Trophoblast cell (in vitro differentiated cells and primary cell): ENCODE measurements at regions not wholly inside any gene's neighbourhood (a gene's known extent, or its start where the extent isn't known, plus 50 kb on each side); places are given as distances from the start of the nearest gene placed in this dataset.

Source experiments
- DNase-seq, 2 donors: peaks; one replicate each; pipeline ENCODE4 v3.0.0-alpha.2; 2016
- H2AFZ ChIP-seq: 2 replicates; pipeline ENCODE4 v1.6.1; 2013; ENCODE audit warnings: low read length, moderate library complexity, mild to moderate bottlenecking; ENCODE audit not compliant: insufficient read depth, poor library complexity
- H2AK5ac ChIP-seq: 2 replicates; pipeline ENCODE4 v1.6.1; 2013; ENCODE audit warnings: mild to moderate bottlenecking, low read length
- H2BK120ac ChIP-seq: 2 replicates; pipeline ENCODE4 v1.6.1; 2013; ENCODE audit warnings: low read length, mild to moderate bottlenecking, moderate library complexity; ENCODE audit not compliant: insufficient read depth, poor library complexity
- H2BK12ac ChIP-seq: 2 replicates; pipeline ENCODE4 v1.6.1; 2013; ENCODE audit warnings: mild to moderate bottlenecking, low read length, moderate library complexity
- H2BK5ac ChIP-seq: 2 replicates; pipeline ENCODE4 v1.6.1; 2013; ENCODE audit warnings: low read length, low read depth, moderate library complexity, mild to moderate bottlenecking; ENCODE audit not compliant: poor library complexity
- H3K14ac ChIP-seq: 2 replicates; pipeline ENCODE4 v1.6.1; 2013; ENCODE audit warnings: mild to moderate bottlenecking, low read length
- H3K18ac ChIP-seq: 2 replicates; pipeline ENCODE4 v1.6.1; 2013; ENCODE audit warnings: mild to moderate bottlenecking, low read length
- H3K23ac ChIP-seq: 2 replicates; pipeline ENCODE4 v1.6.1; 2013; ENCODE audit warnings: low read length
- H3K27ac ChIP-seq: 2 replicates; pipeline ENCODE4 v1.5.1; 2013; ENCODE audit warnings: low read depth, mild to moderate bottlenecking, inconsistent platforms, low read length, moderate library complexity
- H3K27me3 ChIP-seq: 2 replicates; pipeline ENCODE4 v1.6.1; 2013; ENCODE audit warnings: inconsistent platforms, mild to moderate bottlenecking, low read length, moderate library complexity; ENCODE audit not compliant: insufficient read depth
- H3K36me3 ChIP-seq, 2 experiments: 1 replicate in 1 of 2; 2 replicates in 1 of 2; pipeline ENCODE4 v1.6.1; 2013; ENCODE audit warnings: low read length in 2 of 2, mild to moderate bottlenecking in 2 of 2, moderate library complexity in 1 of 2; ENCODE audit not compliant: insufficient read depth in 2 of 2, control insufficient read depth in 1 of 2
- H3K4ac ChIP-seq: 2 replicates; pipeline ENCODE4 v1.6.1; 2013; ENCODE audit warnings: low read depth, mild to moderate bottlenecking, low read length, moderate library complexity
- H3K4me1 ChIP-seq, 2 experiments: 1 replicate in 1 of 2; 2 replicates in 1 of 2; pipeline ENCODE4 v1.6.1; 2013; ENCODE audit warnings: low read length in 2 of 2, mild to moderate bottlenecking in 2 of 2, moderate library complexity in 1 of 2; ENCODE audit not compliant: insufficient read depth in 2 of 2, control insufficient read depth in 1 of 2
- H3K4me2 ChIP-seq: 2 replicates; pipeline ENCODE4 v1.6.1; 2013; ENCODE audit warnings: inconsistent platforms, mild to moderate bottlenecking, low read length, moderate library complexity
- H3K4me3 ChIP-seq: 2 replicates; pipeline ENCODE4 v1.5.1; 2013; ENCODE audit warnings: mild to moderate bottlenecking, low read depth, low read length, inconsistent platforms
- H3K79me1 ChIP-seq: one replicate; pipeline ENCODE4 v1.6.1; 2013; ENCODE audit warnings: low read length
- H3K79me2 ChIP-seq: 2 replicates; pipeline ENCODE4 v1.6.1; 2013; ENCODE audit warnings: low read length, mild to moderate bottlenecking; ENCODE audit not compliant: control insufficient read depth, insufficient read depth, poor library complexity
- H3K9ac ChIP-seq: 2 replicates; pipeline ENCODE4 v1.6.1; 2013; ENCODE audit warnings: mild to moderate bottlenecking, low read length
- H3K9me3 ChIP-seq: 2 replicates; pipeline ENCODE4 v1.6.1; 2013; ENCODE audit warnings: low read depth, mild to moderate bottlenecking, control low read depth, inconsistent platforms, low read length; ENCODE audit not compliant: insufficient read depth
- H4K12ac ChIP-seq: 2 replicates; pipeline ENCODE4 v1.6.1; 2013; ENCODE audit warnings: low read depth, mild to moderate bottlenecking, low read length, moderate library complexity
- H4K8ac ChIP-seq: 2 replicates; pipeline ENCODE4 v1.6.1; 2013; ENCODE audit warnings: low read depth, mild to moderate bottlenecking, low read length, moderate library complexity
- H4K91ac ChIP-seq: one replicate; pipeline ENCODE4 v1.6.1; 2013; ENCODE audit warnings: low read depth, mild to moderate bottlenecking, low read length, moderate library complexity
- WGBS: extraction: QIAGEN DNeasy Blood & Tissue Kit; methylation state at CpG from one replicate; pipeline ENCODE4 v1.1.7; 2013; ENCODE audit warnings: missing lambda C conversion rate; ENCODE audit not compliant: insufficient read length, insufficient coverage; ENCODE audit errors: extremely low coverage; 5-methylcytosine and 5-hydroxymethylcytosine counted together

GRCh38 chr18:23341983-23342382 is 111.1 kb upstream of the RIOK3 start:
- no peaks in the 10 kb centered on the region for H3K79me1 ChIP-seq
- no peak overlapping the region for H3K4me3 ChIP-seq
- H3K27ac ChIP-seq: no peak overlapping the region
- no peak overlapping the region for H4K8ac ChIP-seq
- no peak overlapping the region for H2AFZ ChIP-seq
- H3K36me3 ChIP-seq: no peaks in the 10 kb centered on the region
- no peak overlapping the region for H3K4ac ChIP-seq
- H2BK12ac ChIP-seq: no peak overlapping the region
- H3K18ac ChIP-seq: no peak overlapping the region
- H3K23ac ChIP-seq: no peak overlapping the region
- H2AK5ac ChIP-seq: no peak overlapping the region
- no peaks in the 10 kb centered on the region for H3K79me2 ChIP-seq
- H3K27me3 ChIP-seq: no peaks in the 10 kb centered on the region
- no peak overlapping the region for H2BK5ac ChIP-seq
- no peak overlapping the region for H3K14ac ChIP-seq
- H4K91ac ChIP-seq: no peak overlapping the region
- no peak overlapping the region for H2BK120ac ChIP-seq
- no peak overlapping the region for H3K9ac ChIP-seq
- H3K4me2 ChIP-seq: no peak overlapping the region
- no peak for DNase-seq
- no peaks in the 10 kb centered on the region for H3K4me1 ChIP-seq
- no peak overlapping the region for H4K12ac ChIP-seq
- H3K9me3 ChIP-seq: no peaks in the 10 kb centered on the region

- Histone ChIP-seq H3K9ac (no peak overlapping the region), H3K4ac (no peak overlapping the region), H4K8ac (no peak overlapping the region), H4K12ac (no peak overlapping the region), H3K27ac (no peak overlapping the region), H2BK5ac (no peak overlapping the region), H3K79me2 (no peaks in the 10 kb centered on the region), H3K27me3 (no peaks in the 10 kb centered on the region), H3K4me2 (no peak overlapping the region), H3K23ac (no peak overlapping the region), H3K14ac (no peak overlapping the region), H2AFZ (no peak overlapping the region), H2AK5ac (no peak overlapping the region), H3K4me3 (no peak overlapping the region), H3K18ac (no peak overlapping the region), H2BK12ac (no peak overlapping the region), H3K36me3 (no peaks in the 10 kb centered on the region), H3K79me1 (no peaks in the 10 kb centered on the region), H3K4me1 (no peaks in the 10 kb centered on the region), H4K91ac (no peak overlapping the region), H3K9me3 (no peaks in the 10 kb centered on the region), H2BK120ac (no peak overlapping the region)
- DNase-seq: no peak
- no CpG with 5 or more reads among the region's 1 CpG for WGBS
Observed at GRCh38 chr18:23342506-23342905, 110.6 kb upstream of the RIOK3 start.

GRCh38 chr18:23350188-23350587 is 102.9 kb upstream of the RIOK3 start:
- no peak overlapping the region for H4K12ac ChIP-seq
- no peak overlapping the region for H2BK120ac ChIP-seq
- peaks cover 2% of the 10 kb centered on the region for H3K79me1 ChIP-seq
- H2AFZ ChIP-seq: no peak overlapping the region
- no peaks in the 10 kb centered on the region for H3K36me3 ChIP-seq
- H3K9me3 ChIP-seq: no peaks in the 10 kb centered on the region
- no peak overlapping the region for H4K8ac ChIP-seq
- no peak overlapping the region for H3K27ac ChIP-seq
- no peaks in the 10 kb centered on the region for H3K79me2 ChIP-seq
- peaks cover 17 to 21% of the 10 kb centered on the region in 2 experiments for H3K4me1 ChIP-seq
- H2AK5ac ChIP-seq: no peak overlapping the region
- no peak overlapping the region for H3K23ac ChIP-seq
- no peak overlapping the region for H2BK5ac ChIP-seq
- H3K18ac ChIP-seq: no peak overlapping the region
- H2BK12ac ChIP-seq: no peak overlapping the region
- H3K27me3 ChIP-seq: no peaks in the 10 kb centered on the region
- H3K4me2 ChIP-seq: no peak overlapping the region
- no peak overlapping the region for H4K91ac ChIP-seq
- H3K4me3 ChIP-seq: no peak overlapping the region
- no CpG with 5 or more reads among the region's 2 CpGs for WGBS
- DNase-seq: no peak
- no peak overlapping the region for H3K9ac ChIP-seq
- no peak overlapping the region for H3K14ac ChIP-seq
- H3K4ac ChIP-seq: no peak overlapping the region

GRCh38 chr18:23351521-23351920 is 101.6 kb upstream of the RIOK3 start:
- Histone ChIP-seq H3K27me3 (no peaks in the 10 kb centered on the region), H3K79me2 (no peaks in the 10 kb centered on the region), H3K4me1 (peaks cover 22 to 26% of the 10 kb centered on the region in 2 experiments), H3K23ac (no peak overlapping the region), H3K36me3 (no peaks in the 10 kb centered on the region), H3K18ac (no peak overlapping the region), H3K79me1 (peaks cover 2% of the 10 kb centered on the region), H3K4ac (no peak overlapping the region), H2BK5ac (no peak overlapping the region), H4K12ac (no peak overlapping the region), H4K91ac (peak overlapping the region; percentile 56), H3K4me2 (no peak overlapping the region), H4K8ac (no peak overlapping the region), H3K14ac (no peak overlapping the region), H3K4me3 (no peak overlapping the region), H2BK12ac (no peak overlapping the region), H2AFZ (no peak overlapping the region), H2BK120ac (no peak overlapping the region), H3K9me3 (no peaks in the 10 kb centered on the region), H3K27ac (peak overlapping the region; percentile 38), H3K9ac (no peak overlapping the region), H2AK5ac (no peak overlapping the region)
- no peak for DNase-seq
- WGBS: no CpG with 5 or more reads among the region's 4 CpGs
